GM23338 (cell line): ENCODE measurements at regions not wholly inside any gene's neighbourhood (a gene's known extent, or its start where the extent isn't known, plus 50 kb on each side); places are given as distances from the start of the nearest gene placed in this dataset.
"Not testable (repeated sequence)": the region's sequence is repeated elsewhere in the genome, so short reads cannot be mapped to it uniquely, and the experiment has no call there.

Experiments used
- EZH2 ChIP-seq: fragments of 200-600 bp; sonication (generic); IDR thresholded peaks from one replicate; pipeline ENCODE4 v1.8.0; 2017; ENCODE audit warnings: antibody characterized with exemption, mild to moderate bottlenecking, low read depth; ENCODE audit not compliant: unreplicated experiment
- EZH2phosphoT487 ChIP-seq: fragments of 200-600 bp; sonication (generic); IDR thresholded peaks from one replicate; pipeline ENCODE4 v1.8.1; 2018; ENCODE audit warnings: antibody characterized with exemption; ENCODE audit not compliant: unreplicated experiment
- JUNB ChIP-seq: IDR thresholded peaks from one replicate; pipeline ENCODE4 v1.6.1; 2016; ENCODE audit warnings: antibody characterized with exemption; ENCODE audit not compliant: unreplicated experiment
- ZNF114 ChIP-seq: fragments of 250-450 bp; sonication (Bioruptor Pico); IDR thresholded peaks from 2 replicates; pipeline ENCODE4 v1.5.0; 2020; ENCODE audit warnings: mild to moderate bottlenecking, moderate library complexity
- TF ChIP-seq, protein P1 (sequence below), 2 experiments: fragments of 200-600 bp in 1 of 2; sonication (generic) in 1 of 2; conservative IDR thresholded peaks; 2 replicates each; pipeline versions ENCODE4 v1.5.1 to v1.6.1; 2016 to 2017; ENCODE audit warnings: antibody characterized with exemption in 2 of 2, low read depth in 2 of 2, mild to moderate bottlenecking in 2 of 2, moderate library complexity in 1 of 2
- TF ChIP-seq, protein P2 (sequence below): IDR thresholded peaks from 2 replicates; pipeline ENCODE4 v1.6.1; 2016; ENCODE audit warnings: antibody characterized with exemption

GRCh38 chr9:64498409-64498808 lies 786.6 kb downstream of the FOXD4L5 start:
- TF ChIP-seq, protein P1, sequence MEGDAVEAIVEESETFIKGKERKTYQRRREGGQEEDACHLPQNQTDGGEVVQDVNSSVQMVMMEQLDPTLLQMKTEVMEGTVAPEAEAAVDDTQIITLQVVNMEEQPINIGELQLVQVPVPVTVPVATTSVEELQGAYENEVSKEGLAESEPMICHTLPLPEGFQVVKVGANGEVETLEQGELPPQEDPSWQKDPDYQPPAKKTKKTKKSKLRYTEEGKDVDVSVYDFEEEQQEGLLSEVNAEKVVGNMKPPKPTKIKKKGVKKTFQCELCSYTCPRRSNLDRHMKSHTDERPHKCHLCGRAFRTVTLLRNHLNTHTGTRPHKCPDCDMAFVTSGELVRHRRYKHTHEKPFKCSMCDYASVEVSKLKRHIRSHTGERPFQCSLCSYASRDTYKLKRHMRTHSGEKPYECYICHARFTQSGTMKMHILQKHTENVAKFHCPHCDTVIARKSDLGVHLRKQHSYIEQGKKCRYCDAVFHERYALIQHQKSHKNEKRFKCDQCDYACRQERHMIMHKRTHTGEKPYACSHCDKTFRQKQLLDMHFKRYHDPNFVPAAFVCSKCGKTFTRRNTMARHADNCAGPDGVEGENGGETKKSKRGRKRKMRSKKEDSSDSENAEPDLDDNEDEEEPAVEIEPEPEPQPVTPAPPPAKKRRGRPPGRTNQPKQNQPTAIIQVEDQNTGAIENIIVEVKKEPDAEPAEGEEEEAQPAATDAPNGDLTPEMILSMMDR (conservative IDR thresholded peaks at IDR 0.05; ENCODE audit: low read depth in 2 of 2): not testable (repeated sequence)
- not testable (repeated sequence) for TF ChIP-seq EZH2, JUNB, ZNF114, EZH2phosphoT487
- TF ChIP-seq, protein P2, sequence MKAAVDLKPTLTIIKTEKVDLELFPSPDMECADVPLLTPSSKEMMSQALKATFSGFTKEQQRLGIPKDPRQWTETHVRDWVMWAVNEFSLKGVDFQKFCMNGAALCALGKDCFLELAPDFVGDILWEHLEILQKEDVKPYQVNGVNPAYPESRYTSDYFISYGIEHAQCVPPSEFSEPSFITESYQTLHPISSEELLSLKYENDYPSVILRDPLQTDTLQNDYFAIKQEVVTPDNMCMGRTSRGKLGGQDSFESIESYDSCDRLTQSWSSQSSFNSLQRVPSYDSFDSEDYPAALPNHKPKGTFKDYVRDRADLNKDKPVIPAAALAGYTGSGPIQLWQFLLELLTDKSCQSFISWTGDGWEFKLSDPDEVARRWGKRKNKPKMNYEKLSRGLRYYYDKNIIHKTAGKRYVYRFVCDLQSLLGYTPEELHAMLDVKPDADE: not testable (repeated sequence)
